ENCODE measurements at regions not wholly inside any gene's neighbourhood (a gene's known extent, or its start where the extent isn't known, plus 50 kb on each side); places are given as distances from the start of the nearest gene placed in this dataset.

DNA sequence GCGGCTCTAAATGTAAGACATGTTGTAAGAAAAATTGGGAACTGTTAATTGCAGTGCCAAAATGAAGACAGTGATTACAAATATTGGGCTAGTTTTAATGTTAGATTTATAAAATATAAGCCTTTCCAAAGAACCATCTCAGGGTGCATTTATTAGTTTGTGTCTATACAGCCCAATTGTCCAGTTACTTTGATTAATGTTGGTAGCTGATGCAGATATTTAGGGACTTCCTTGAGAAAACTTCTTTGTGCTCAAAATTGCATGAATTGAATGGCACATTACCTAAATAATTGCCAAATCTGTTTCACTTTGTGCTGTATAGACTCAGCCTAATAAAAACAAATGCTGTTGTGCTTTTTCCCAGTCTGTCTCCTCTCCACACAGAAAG, 83.7 kb downstream of the DAD1 start:
- FAIRE-seq (no peak), DNase-seq (ENCODE audit: low read depth in 1 of 2, low spot score in 2 of 2) (no peak)
- no peak overlapping the region for H3K4ac ChIP-seq (replicated peaks; ENCODE audit: insufficient read length, low read depth, low read length)
- no peaks in the 10 kb centered on the region for H4K20me1 ChIP-seq (replicated peaks in 1 of 2; ENCODE audit: control insufficient read depth in 1 of 2, insufficient read depth in 2 of 2, low read length in 2 of 2)
- no peak overlapping the region for H2BK20ac ChIP-seq (ENCODE audit: low read length)
- H3K18ac ChIP-seq (ENCODE audit: extremely low read depth, low read length): no peak overlapping the region
- H3K4me3 ChIP-seq (ENCODE audit: extremely low read depth in 1 of 4, insufficient read depth in 2 of 4, low read depth in 3 of 4, low read length in 4 of 4): no peak overlapping the region
- H2BK5ac ChIP-seq (ENCODE audit: low read depth, low read length): no peak overlapping the region
- H4K91ac ChIP-seq (replicated peaks; ENCODE audit: insufficient read length, low read length): no peak overlapping the region
- no peak overlapping the region for H3K14ac ChIP-seq (ENCODE audit: insufficient read length)
- H3K23ac ChIP-seq (ENCODE audit: insufficient read length): no peak overlapping the region
- H2BK15ac ChIP-seq (ENCODE audit: low read length): no peak overlapping the region
- no peak overlapping the region for H2AFZ ChIP-seq (ENCODE audit: low read length)
- no peak overlapping the region for H4K8ac ChIP-seq (ENCODE audit: extremely low read depth, insufficient read depth, low read length)
- H3K23me2 ChIP-seq (ENCODE audit: low read depth, low read length): no peaks in the 10 kb centered on the region
- no peak overlapping the region for H3K56ac ChIP-seq (replicated peaks; ENCODE audit: insufficient read length, low read depth, low read length)
- no peak overlapping the region for H4K5ac ChIP-seq (ENCODE audit: insufficient read length, low read depth, low read length)
- no peak overlapping the region for H3K9ac ChIP-seq (replicated peaks in 1 of 4; ENCODE audit: extremely low read depth in 1 of 4, low read depth in 3 of 4, low read length in 3 of 4)
- TF ChIP-seq GTF2F1 (IDR thresholded peaks at IDR 0.05; ENCODE audit: borderline replicate concordance, low read depth, low read length) (no peak), CHD1 (IDR thresholded peaks at IDR 0.05; ENCODE audit: low read depth, low read length) (no peak), RFX5 (IDR thresholded peaks at IDR 0.05; ENCODE audit: borderline replicate concordance, low read depth, low read length) (no peak), ZNF274 (IDR thresholded peaks at IDR 0.05; ENCODE audit: borderline replicate concordance, extremely low read depth, low read length) (no peak), MAFK (IDR thresholded peaks at IDR 0.05; ENCODE audit: low read depth, low read length) (no peak), CEBPB (IDR thresholded peaks at IDR 0.05; ENCODE audit: low read depth, low read length) (no peak), SIX5 (IDR thresholded peaks at IDR 0.05; ENCODE audit: low read depth, low read length) (no peak), EZH2 (IDR thresholded peaks at IDR 0.05; ENCODE audit: low read depth, low read length, severe bottlenecking) (no peak), TEAD4 (IDR thresholded peaks at IDR 0.05; ENCODE audit: low read depth, low read length) (no peak), BCL11A (IDR thresholded peaks at IDR 0.05; ENCODE audit: low read depth in 2 of 2, low read length in 2 of 2) (no peak), POLR2AphosphoS5 (IDR thresholded peaks at IDR 0.05; ENCODE audit: low read depth, low read length) (no peak)
- H3K4me2 ChIP-seq (ENCODE audit: insufficient read depth in 1 of 2, low read depth in 2 of 2, low read length in 2 of 2): no peak overlapping the region
- H3K27ac ChIP-seq (ENCODE audit: low read depth, low read length): no peak overlapping the region
- no peak overlapping the region for H2BK120ac ChIP-seq (replicated peaks; ENCODE audit: low read depth, low read length)
- ChIA-PET POLR2A (ENCODE audit: partially characterized antibody) (interaction anchor here (0.7 kb wide), 1 partner anchor 12 kb away, joined by 3 read pairs; no protein-coding TSS in a partner anchor), CTCF (ENCODE audit: partially characterized antibody) (interaction anchor here (0.6 to 3.8 kb wide), 5 partner anchors 9 to 148 kb away, joined by 3 to 13 read pairs (median 4); no protein-coding TSS in a partner anchor)
- no peaks in the 10 kb centered on the region for H3K36me3 ChIP-seq (ENCODE audit: control insufficient read depth in 2 of 4, insufficient read depth in 4 of 4, low read length in 3 of 4)
- no peak overlapping the region for H2BK12ac ChIP-seq (ENCODE audit: low read depth, low read length)
- no peaks in the 10 kb centered on the region for H3K9me3 ChIP-seq (ENCODE audit: insufficient read depth in 2 of 2, low read depth in 1 of 2, low read length in 1 of 2)
- H3K79me1 ChIP-seq (ENCODE audit: low read depth, low read length): no peaks in the 10 kb centered on the region
- H3K4me1 ChIP-seq (replicated peaks in 1 of 4; ENCODE audit: control insufficient read depth in 3 of 4, insufficient read depth in 4 of 4, low read length in 3 of 4): peaks cover 0 to 3% (median under 1%) of the 10 kb centered on the region in 4 experiments; a peak in 3 of 7 replicates
- 78% methylated on average over 1 of the region's 1 CpG; no CpG with 5 or more reads in 1 of the 2 experiments for WGBS, 2 experiments (ENCODE audit: extremely low coverage in 1 of 2, insufficient coverage in 1 of 2, insufficient read length in 1 of 2, insufficient replicate concordance in 2 of 2, low coverage in 1 of 2, low lambda C conversion rate in 2 of 2, missing lambda C conversion rate in 1 of 2)
- H2AK5ac ChIP-seq (ENCODE audit: low read depth, low read length): no peak overlapping the region
- no peaks in the 10 kb centered on the region; a peak in 1 of 7 replicates for H3K27me3 ChIP-seq (replicated peaks in 1 of 4; ENCODE audit: control insufficient read depth in 3 of 4, extremely low read depth in 1 of 4, insufficient read depth in 3 of 4, low read length in 3 of 4)
- H3K79me2 ChIP-seq (ENCODE audit: control insufficient read depth in 1 of 2, insufficient read depth in 2 of 2, low read length in 2 of 2): no peaks in the 10 kb centered on the region; a peak in 1 of 4 replicates
